AG04450 (cell line): ENCODE measurements at regions not wholly inside any gene's neighbourhood (a gene's known extent, or its start where the extent isn't known, plus 50 kb on each side); places are given as distances from the start of the nearest gene placed in this dataset.
A peak's percentile ranks its signal among the peaks of the same experiment; 100 is the strongest.

Experiments used
- CTCF ChIA-PET: fragments of 300-600, 350-600 bp; formaldehyde crosslinking; extraction: SDS; loops from one replicate; lab custom pipeline; 2022; ENCODE audit warnings: antibody characterized with exemption, inconsistent platforms; lab: Charles Lee
- POLR2A ChIA-PET: fragments of 350-600 bp; formaldehyde crosslinking; extraction: SDS; loops from one replicate; lab custom pipeline; 2021; ENCODE audit warnings: antibody characterized with exemption, inconsistent platforms; lab: Yijun Ruan, JAX
- DNase-seq: peaks from one replicate; pipeline ENCODE4 v3.0.0-alpha.2; 2011; ENCODE audit warnings: low read depth, low spot score
- H3K27ac ChIP-seq: one replicate; pipeline ENCODE4 v1.5.1; 2012; ENCODE audit warnings: low read depth, low read length, control low read depth
- H3K27me3 ChIP-seq: one replicate; pipeline ENCODE4 v1.6.0; 2012; ENCODE audit warnings: low read length; ENCODE audit not compliant: control insufficient read depth, insufficient read depth
- H3K4me3 ChIP-seq: 2 replicates; pipeline ENCODE4 v1.5.1; 2011; ENCODE audit warnings: mild to moderate bottlenecking, low read depth, low read length, control low read depth
- H3K9me3 ChIP-seq: 2 replicates; pipeline ENCODE4 v1.5.1; 2012; ENCODE audit warnings: low read length; ENCODE audit not compliant: control insufficient read depth, insufficient read depth
- TF ChIP-seq, protein P1 (sequence below): IDR thresholded peaks from 2 replicates; pipeline ENCODE4 v1.5.1; 2011; ENCODE audit warnings: low read depth, low read length, control low read depth, inconsistent platforms

DNA sequence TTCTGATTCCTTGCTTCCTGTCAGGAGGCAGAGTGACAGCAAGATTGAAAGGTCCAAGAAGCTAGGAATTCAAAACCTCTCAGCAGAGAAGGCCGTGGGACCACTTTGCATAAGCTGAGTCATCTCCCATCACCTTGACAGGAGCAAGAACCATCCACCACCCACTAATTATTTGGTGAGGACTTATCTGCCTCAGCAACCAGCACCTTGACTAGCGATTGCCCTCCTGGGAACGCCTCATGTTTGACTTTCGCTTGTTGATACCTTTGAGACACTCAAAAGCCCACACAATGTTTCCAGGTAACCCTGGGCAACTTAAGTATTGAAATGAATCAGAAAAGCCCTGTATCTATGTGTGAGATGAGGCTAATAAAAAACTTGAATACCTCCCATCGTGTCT, 233.5 kb upstream of the GYPA start:
- POLR2A ChIA-PET: no interaction called here
- DNase-seq: no peak
- no peaks in the 10 kb centered on the region for H3K9me3 ChIP-seq
- H3K4me3 ChIP-seq: no peak overlapping the region
- TF ChIP-seq, protein P1, sequence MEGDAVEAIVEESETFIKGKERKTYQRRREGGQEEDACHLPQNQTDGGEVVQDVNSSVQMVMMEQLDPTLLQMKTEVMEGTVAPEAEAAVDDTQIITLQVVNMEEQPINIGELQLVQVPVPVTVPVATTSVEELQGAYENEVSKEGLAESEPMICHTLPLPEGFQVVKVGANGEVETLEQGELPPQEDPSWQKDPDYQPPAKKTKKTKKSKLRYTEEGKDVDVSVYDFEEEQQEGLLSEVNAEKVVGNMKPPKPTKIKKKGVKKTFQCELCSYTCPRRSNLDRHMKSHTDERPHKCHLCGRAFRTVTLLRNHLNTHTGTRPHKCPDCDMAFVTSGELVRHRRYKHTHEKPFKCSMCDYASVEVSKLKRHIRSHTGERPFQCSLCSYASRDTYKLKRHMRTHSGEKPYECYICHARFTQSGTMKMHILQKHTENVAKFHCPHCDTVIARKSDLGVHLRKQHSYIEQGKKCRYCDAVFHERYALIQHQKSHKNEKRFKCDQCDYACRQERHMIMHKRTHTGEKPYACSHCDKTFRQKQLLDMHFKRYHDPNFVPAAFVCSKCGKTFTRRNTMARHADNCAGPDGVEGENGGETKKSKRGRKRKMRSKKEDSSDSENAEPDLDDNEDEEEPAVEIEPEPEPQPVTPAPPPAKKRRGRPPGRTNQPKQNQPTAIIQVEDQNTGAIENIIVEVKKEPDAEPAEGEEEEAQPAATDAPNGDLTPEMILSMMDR: no peak
- no peak overlapping the region for H3K27ac ChIP-seq
- peaks cover 3% of the 10 kb centered on the region for H3K27me3 ChIP-seq
- CTCF ChIA-PET: no interaction called here

DNA sequence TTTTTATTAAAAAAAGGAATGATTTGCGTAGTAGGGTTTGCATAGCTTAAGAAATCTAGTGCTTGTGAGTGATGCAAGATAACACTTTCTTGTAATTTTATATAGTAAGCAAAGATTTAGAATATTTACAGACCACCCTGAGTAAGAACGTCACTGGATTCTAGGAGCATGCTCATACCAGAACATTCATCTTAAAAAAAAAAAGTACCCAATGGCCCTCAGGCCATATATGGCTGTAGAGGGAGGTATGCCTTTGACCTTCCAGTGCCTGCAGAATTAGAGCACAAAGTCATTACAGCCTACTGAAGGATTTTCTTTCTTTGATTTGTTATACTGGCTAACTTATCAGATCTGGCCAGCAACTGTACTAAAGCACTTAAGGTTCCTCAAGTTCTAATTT, 236.3 kb upstream of the GYPA start:
- DNase-seq: no peak
- H3K9me3 ChIP-seq: no peaks in the 10 kb centered on the region
- ChIA-PET POLR2A (no interaction called here), CTCF (no interaction called here)
- H3K27ac ChIP-seq: no peak overlapping the region
- H3K27me3 ChIP-seq: peaks cover 3% of the 10 kb centered on the region
- TF ChIP-seq, protein P1: no peak
- H3K4me3 ChIP-seq: no peak overlapping the region

DNA sequence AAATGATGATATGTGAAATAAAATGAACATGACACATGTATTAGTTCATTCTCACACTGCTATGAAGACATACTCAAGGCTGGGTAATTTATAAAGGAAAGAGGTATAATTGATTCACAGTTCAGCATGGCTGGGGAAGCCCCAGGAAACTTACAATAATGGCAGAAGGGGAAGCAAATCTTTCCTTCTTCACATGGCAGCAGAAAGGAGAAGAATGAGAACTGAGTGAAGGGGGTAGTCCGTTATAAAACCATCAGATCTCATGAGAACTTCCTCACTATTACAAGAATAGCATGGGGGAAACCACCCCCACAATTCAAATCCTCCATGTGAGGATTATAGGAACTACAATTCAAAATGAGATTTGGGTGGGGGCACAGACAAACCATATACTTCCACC, 243.9 kb upstream of the GYPA start:
- ChIA-PET POLR2A (no interaction called here), CTCF (no interaction called here)
- H3K4me3 ChIP-seq: no peak overlapping the region
- DNase-seq: no peak
- H3K27me3 ChIP-seq: no peaks in the 10 kb centered on the region
- H3K9me3 ChIP-seq: no peaks in the 10 kb centered on the region
- TF ChIP-seq, protein P1: no peak
- no peak overlapping the region for H3K27ac ChIP-seq

DNA sequence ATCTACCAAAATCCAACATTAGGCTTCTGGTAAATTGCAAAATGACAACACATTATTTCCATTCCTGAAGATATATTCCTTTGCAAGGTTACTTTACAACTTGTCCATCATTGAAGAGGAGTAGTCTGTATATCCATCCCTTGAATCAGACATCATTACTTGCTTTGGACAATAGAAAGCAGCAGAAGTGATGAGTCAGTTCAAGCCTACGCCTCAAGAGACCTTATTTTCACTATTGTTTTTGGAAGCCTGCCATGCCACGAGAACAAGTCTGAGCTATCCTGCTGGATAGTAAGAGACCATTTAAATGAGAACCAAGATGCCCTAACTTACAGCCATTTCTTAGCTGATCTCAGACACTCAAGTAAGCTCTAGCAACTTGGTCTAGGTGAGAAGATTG, 246.0 kb upstream of the HHIP start:
- ChIA-PET CTCF (no interaction called here), POLR2A (no interaction called here)
- DNase-seq: peak; percentile 6
- H3K27me3 ChIP-seq: no peaks in the 10 kb centered on the region
- H3K9me3 ChIP-seq: no peaks in the 10 kb centered on the region
- TF ChIP-seq, protein P1: no peak
- no peak overlapping the region for H3K27ac ChIP-seq
- H3K4me3 ChIP-seq: no peak overlapping the region

DNA sequence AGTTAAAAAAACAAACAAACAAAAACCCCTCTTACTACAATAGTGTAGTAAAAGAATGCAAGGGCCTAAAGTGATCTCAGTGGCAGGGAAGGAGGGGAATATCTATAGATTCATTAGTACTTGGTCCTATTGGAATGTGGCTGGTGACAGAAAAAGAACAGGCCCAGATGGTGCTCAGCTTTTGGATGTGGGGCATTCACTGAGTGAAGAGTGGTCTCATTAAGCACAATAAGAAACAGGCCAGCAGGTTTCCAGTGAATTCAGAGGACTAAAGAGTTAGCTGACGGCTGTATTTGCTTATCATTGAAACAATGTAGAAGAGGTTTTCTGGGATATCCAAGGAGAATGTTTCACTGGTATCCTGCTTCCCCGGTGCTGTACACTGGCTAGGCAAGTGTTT, 243.8 kb upstream of the HHIP start:
- Histone ChIP-seq H3K9me3 (no peaks in the 10 kb centered on the region), H3K27ac (no peak overlapping the region), H3K4me3 (no peak overlapping the region), H3K27me3 (no peaks in the 10 kb centered on the region)
- no peak for DNase-seq
- TF ChIP-seq, protein P1: no peak
- ChIA-PET CTCF (no interaction called here), POLR2A (no interaction called here)
